GM12878 (cell line): ENCODE measurements at regions not wholly inside any gene's neighbourhood (a gene's known extent, or its start where the extent isn't known, plus 50 kb on each side); places are given as distances from the start of the nearest gene placed in this dataset.
A peak's percentile ranks its signal among the peaks of the same experiment; 100 is the strongest.

Source experiments
- ATAC-seq: fragments of 200-7000 bp; cut with Tn5 transposase; 3 replicates; pipeline ENCODE4 v1.9.1; 2020; ENCODE audit warnings: mild to moderate bottlenecking, moderate library complexity
- BruUV-seq: library from RNA; stranded (reverse); fragments of 400-500 nt; replicated peaks from 2 replicates; lab custom pipeline; 2021; lab: Mats Ljungman, UMichigan
- CTCF ChIA-PET: fragments of 300-600 bp; sonication (Branson Sonifier 250); formaldehyde crosslinking; extraction: SDS; loops from one replicate; lab custom pipeline; 2021; ENCODE audit warnings: inconsistent platforms; lab: Yijun Ruan, JAX
- POLR2A ChIA-PET: fragments of 350-600 bp; formaldehyde crosslinking; extraction: SDS; loops from one replicate; lab custom pipeline; 2021; ENCODE audit warnings: inconsistent platforms; lab: Charles Lee
- RAD21 ChIA-PET: fragments of 300-600 bp; sonication (Branson Sonifier 250); formaldehyde crosslinking; loops from one replicate; lab custom pipeline; 2023; ENCODE audit warnings: antibody characterized with exemption; ENCODE audit not compliant: unreplicated experiment; lab: Charles Lee
- SMC1A ChIA-PET: fragments of 300-600 bp; sonication (Branson Sonifier 250); formaldehyde crosslinking; loops from one replicate; lab custom pipeline; 2023; ENCODE audit not compliant: unreplicated experiment, uncharacterized antibody; lab: Charles Lee
- DNase-seq: peaks from one replicate; pipeline ENCODE4 v3.0.0-alpha.2; 2011; ENCODE audit warnings: low read depth, low spot score
- FAIRE-seq: peaks from 3 replicates; lab custom pipeline; 2011; peaks lifted over from hg19 to GRCh38; lab: Jason Lieb, UNC
- H2AFZ ChIP-seq: 2 replicates; pipeline ENCODE4 v1.6.0; 2011; ENCODE audit warnings: low read depth, low read length, control low read depth; ENCODE audit not compliant: control insufficient read depth
- H3K27ac ChIP-seq: 2 replicates; pipeline ENCODE4 v1.5.1; 2011; ENCODE audit warnings: control low read depth; ENCODE audit not compliant: control insufficient read depth, insufficient read depth
- H3K27me3 ChIP-seq, 2 experiments: replicated peaks in 1 of 2; 2 replicates each; pipeline versions ENCODE4 v1.6.0 to v1.6.1; 2011; ENCODE audit warnings: low read length in 1 of 2; ENCODE audit not compliant: control insufficient read depth in 2 of 2, insufficient read depth in 2 of 2
- H3K36me3 ChIP-seq, 2 experiments: 2 replicates each; pipeline ENCODE4 v1.5.1; 2011; ENCODE audit warnings: low read length in 1 of 2; ENCODE audit not compliant: control insufficient read depth in 2 of 2, insufficient read depth in 2 of 2
- H3K4me1 ChIP-seq: 2 replicates; pipeline ENCODE4 v1.6.1; 2011; ENCODE audit warnings: mild to moderate bottlenecking, low read length, moderate library complexity, mixed read lengths; ENCODE audit not compliant: control insufficient read depth, insufficient read depth
- H3K4me2 ChIP-seq: 2 replicates; pipeline ENCODE4 v1.6.0; 2011; ENCODE audit warnings: control low read depth; ENCODE audit not compliant: control insufficient read depth, insufficient read depth
- H3K4me3 ChIP-seq: fragments of 200-600 bp; sonication (generic); 2 replicates; pipeline ENCODE4 v1.5.1; 2016
- H3K79me2 ChIP-seq: 2 replicates; pipeline ENCODE4 v1.6.0; 2011; ENCODE audit warnings: low read length; ENCODE audit not compliant: control insufficient read depth, insufficient read depth
- H3K9ac ChIP-seq: 2 replicates; pipeline ENCODE4 v1.8.0; 2011; ENCODE audit warnings: low read length, control low read depth, mixed read lengths; ENCODE audit not compliant: control insufficient read depth, insufficient read depth
- H3K9me3 ChIP-seq: replicated peaks from 3 replicates; pipeline ENCODE4 v1.5.1; 2011; ENCODE audit warnings: mild to moderate bottlenecking, low read length; ENCODE audit not compliant: control insufficient read depth, insufficient read depth
- H4K20me1 ChIP-seq: 2 replicates; pipeline ENCODE4 v1.6.0; 2011; ENCODE audit not compliant: control insufficient read depth, insufficient read depth
- CBFB ChIP-seq: IDR thresholded peaks from 2 replicates; pipeline ENCODE4 v1.6.1; 2016; ENCODE audit warnings: antibody characterized with exemption, low read depth
- CREB1 ChIP-seq: IDR thresholded peaks from 2 replicates; pipeline ENCODE4 v1.6.1; 2012; ENCODE audit warnings: low read depth, mild to moderate bottlenecking, inconsistent platforms
- CTCF ChIP-seq, 3 experiments: IDR thresholded peaks in 2 of 3; conservative IDR thresholded peaks in 1 of 3; 2 replicates each; pipeline ENCODE4 v1.5.1; 2011; ENCODE audit warnings: low read depth in 3 of 3, low read length in 3 of 3, mild to moderate bottlenecking in 3 of 3, control low read depth in 2 of 3, moderate library complexity in 2 of 3, inconsistent platforms in 1 of 3, mixed read lengths in 1 of 3; ENCODE audit not compliant: control insufficient read depth in 2 of 3, insufficient read depth in 1 of 3; ENCODE audit errors: extremely low read depth in 1 of 3
- IKZF1 ChIP-seq: fragments of 450-650 bp; conservative IDR thresholded peaks from 2 replicates; pipeline ENCODE4 v1.6.1; 2017; ENCODE audit warnings: antibody characterized with exemption, mild to moderate bottlenecking
- NR2C1 ChIP-seq: fragments of 450-650 bp; IDR thresholded peaks from 2 replicates; pipeline ENCODE4 v1.6.1; 2017; ENCODE audit warnings: antibody characterized with exemption, mild to moderate bottlenecking, moderate library complexity
- RAD21 ChIP-seq: IDR thresholded peaks from 2 replicates; pipeline ENCODE4 v1.6.1; 2011; ENCODE audit warnings: mild to moderate bottlenecking, low read depth, low read length, moderate library complexity; ENCODE audit not compliant: insufficient read depth
- RELB ChIP-seq: fragments of 450-650 bp; IDR thresholded peaks from 2 replicates; pipeline ENCODE4 v1.6.1; 2017; ENCODE audit warnings: low read depth, mild to moderate bottlenecking, moderate library complexity
- SMAD1 ChIP-seq: fragments of 450-650 bp; IDR thresholded peaks from 2 replicates; pipeline ENCODE4 v1.6.1; 2018; ENCODE audit warnings: mild to moderate bottlenecking, low read depth; ENCODE audit not compliant: partially characterized antibody
- SMC3 ChIP-seq: IDR thresholded peaks from 2 replicates; pipeline ENCODE4 v1.6.1; 2011; ENCODE audit warnings: low read length, improper control_type of control experiment, borderline replicate concordance
- TCF7 ChIP-seq: IDR thresholded peaks from 2 replicates; pipeline ENCODE4 v1.6.1; 2014; ENCODE audit warnings: antibody characterized with exemption, borderline replicate concordance
- YY1 ChIP-seq: IDR thresholded peaks from 2 replicates; pipeline ENCODE4 v1.6.1; 2011; ENCODE audit warnings: low read depth, mild to moderate bottlenecking, low read length
- WGBS: methylation state at CpG from one replicate; pipeline ENCODE4 v1.1.6; 2016; ENCODE audit warnings: low lambda C conversion rate; ENCODE audit not compliant: insufficient replicate concordance, insufficient coverage; ENCODE audit errors: missing lambda C conversion rate; 5-methylcytosine and 5-hydroxymethylcytosine counted together
- in situ Hi-C: fragments of 300-500 bp; cut with MboI; formaldehyde crosslinking; loops from 9 replicates; pipeline ENCODE4 v1.14.3; 2018; ENCODE audit warnings: mixed read lengths
- intact Hi-C: fragments of 100-400 bp; cut with micrococcal nuclease; formaldehyde crosslinking; loops from one replicate; pipeline ENCODE4 v1.14.2; 2022; ENCODE audit not compliant: unreplicated experiment

GRCh38 chr4:171002246-171002645 is 811.0 kb upstream of the GALNTL6 start (continued):
- TF ChIP-seq CREB1, result no peak

GRCh38 chr4:170990989-170991589 is 822.1 kb upstream of the GALNTL6 start:
- in situ Hi-C loops (no loop called here), intact Hi-C loops (loop anchor here (5.0 to 10.0 kb wide), 3 partner anchors 661 to 1211 kb away; no protein-coding TSS in a partner anchor)
- DNase-seq, result no peak
- FAIRE-seq, result peak; percentile 84
- ChIA-PET RAD21 (interaction anchor here (0.7 to 1.6 kb wide), 7 partner anchors 9 to 1676 kb away, joined by 3 to 7 read pairs (median 5); no protein-coding TSS in a partner anchor), SMC1A (interaction anchor here (0.6 to 1.9 kb wide), 9 partner anchors 9 to 973 kb away, joined by 3 to 8 read pairs (median 3); no protein-coding TSS in a partner anchor), POLR2A (no interaction called here), CTCF (interaction anchor here (0.6 to 2.1 kb wide), 18 partner anchors 11 to 1211 kb away, joined by 3 to 14 read pairs (median 4); no protein-coding TSS in a partner anchor)
- Histone ChIP-seq H3K27ac (no peak overlapping the region), H3K4me2 (no peak overlapping the region), H3K4me1 (no peaks in the 10 kb centered on the region), H4K20me1 (no peaks in the 10 kb centered on the region), H3K36me3 (no peaks in the 10 kb centered on the region), H3K27me3 (no peaks in the 10 kb centered on the region), H3K79me2 (no peaks in the 10 kb centered on the region), H3K4me3 (no peak overlapping the region), H3K9ac (no peak overlapping the region), H3K9me3 (no peaks in the 10 kb centered on the region), H2AFZ (no peak overlapping the region)
- peak; percentile 90 for ATAC-seq
- WGBS, result 23% methylated on average over 8 of the region's 8 CpGs
- BruUV-seq, result no TSS peak
- 0 out of 2 replicates have a peak, but pooled peaks have one; percentile 18 for TF ChIP-seq YY1
- TF ChIP-seq SMC3, result peak; percentile 70
- peak; percentile 50 to 71 (median 62); a peak in 5 of 6 replicates for TF ChIP-seq CTCF (IDR thresholded peaks at IDR 0.05 in 2 of 3, conservative IDR thresholded peaks at IDR 0.05 in 1 of 3; ENCODE audit: control insufficient read depth in 2 of 3, extremely low read depth in 1 of 3, insufficient read depth in 1 of 3, low read depth in 3 of 3, low read length in 3 of 3)
- no peak for TF ChIP-seq SMAD1
- TF ChIP-seq RAD21, result peak; percentile 76
- TF ChIP-seq CBFB, result no peak
- TF ChIP-seq RELB, result no peak
- TF ChIP-seq NR2C1, result no peak
- TF ChIP-seq TCF7, result no peak
- no peak for TF ChIP-seq IKZF1
